Stimulated activated CD8-positive, alpha-beta memory T cell treated with anti-CD3 and anti-CD28 coated beads, Interleukin-15, amount 100 ng/mL, for 48 hours (primary cell): ENCODE measurements at regions not wholly inside any gene's neighbourhood (a gene's known extent, or its start where the extent isn't known, plus 50 kb on each side); places are given as distances from the start of the nearest gene placed in this dataset.

Experiments used
- DNase-seq, 2 donors: peaks; one replicate each; pipeline ENCODE4 v3.0.0-alpha.2; 2020; ENCODE audit warnings: low read depth in 2 of 2

DNA sequence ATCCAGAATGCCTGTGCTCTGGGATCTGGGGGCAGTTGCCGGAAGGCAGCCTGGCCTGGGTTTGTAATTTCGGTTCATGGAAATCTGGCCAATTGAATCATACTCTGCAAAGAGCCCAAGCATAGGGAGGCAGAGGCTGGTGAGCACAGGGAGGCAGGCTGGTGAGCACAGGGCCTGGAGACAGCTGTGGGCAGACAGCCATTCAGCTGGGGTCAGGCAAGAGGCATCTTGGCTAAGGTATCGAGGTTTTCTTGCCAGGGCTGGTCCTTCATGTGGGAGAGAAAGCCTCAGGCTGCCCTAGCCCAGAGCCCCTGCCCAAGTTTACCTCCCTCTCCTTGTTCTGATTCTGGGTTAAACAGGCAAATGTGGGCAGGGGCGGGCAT is 63.7 kb upstream of the BAIAP2L1 start:
- DNase-seq, result no peak

DNA sequence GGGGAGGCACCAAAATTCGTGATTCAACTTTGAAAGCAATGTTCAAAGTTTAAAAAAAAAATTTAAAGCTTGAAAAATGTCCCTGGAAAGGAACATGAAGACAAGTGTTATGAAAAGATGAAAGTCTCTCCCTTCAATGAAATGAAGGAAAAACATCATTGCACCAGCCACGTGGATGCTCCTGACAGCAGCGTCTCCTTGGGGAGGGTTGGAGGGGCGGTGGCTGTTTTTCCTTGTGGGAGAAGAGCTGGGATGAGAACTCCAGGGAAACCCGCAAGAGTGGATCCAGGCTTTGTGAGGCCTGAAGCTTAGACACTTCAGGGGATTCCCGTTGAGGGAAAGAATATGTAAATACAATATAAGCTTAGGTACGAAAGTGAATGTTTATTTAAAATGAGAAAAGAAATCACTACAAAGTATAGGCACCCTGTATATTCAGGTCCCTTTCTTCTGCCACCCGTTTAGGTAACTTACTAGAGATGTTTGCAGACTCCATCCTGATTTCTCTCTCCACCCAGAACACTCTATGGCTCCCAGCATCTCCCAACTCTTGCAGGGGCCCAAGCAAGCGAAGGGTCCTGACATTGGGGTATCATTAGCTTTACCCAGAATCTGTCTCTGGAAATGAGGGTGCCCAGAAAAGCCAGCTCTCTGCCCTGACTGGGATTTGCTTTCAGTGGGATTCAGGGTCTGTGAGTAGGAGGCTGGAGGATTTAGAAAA is 63.1 kb upstream of the BAIAP2L1 start:
- DNase-seq, result no peak

DNA sequence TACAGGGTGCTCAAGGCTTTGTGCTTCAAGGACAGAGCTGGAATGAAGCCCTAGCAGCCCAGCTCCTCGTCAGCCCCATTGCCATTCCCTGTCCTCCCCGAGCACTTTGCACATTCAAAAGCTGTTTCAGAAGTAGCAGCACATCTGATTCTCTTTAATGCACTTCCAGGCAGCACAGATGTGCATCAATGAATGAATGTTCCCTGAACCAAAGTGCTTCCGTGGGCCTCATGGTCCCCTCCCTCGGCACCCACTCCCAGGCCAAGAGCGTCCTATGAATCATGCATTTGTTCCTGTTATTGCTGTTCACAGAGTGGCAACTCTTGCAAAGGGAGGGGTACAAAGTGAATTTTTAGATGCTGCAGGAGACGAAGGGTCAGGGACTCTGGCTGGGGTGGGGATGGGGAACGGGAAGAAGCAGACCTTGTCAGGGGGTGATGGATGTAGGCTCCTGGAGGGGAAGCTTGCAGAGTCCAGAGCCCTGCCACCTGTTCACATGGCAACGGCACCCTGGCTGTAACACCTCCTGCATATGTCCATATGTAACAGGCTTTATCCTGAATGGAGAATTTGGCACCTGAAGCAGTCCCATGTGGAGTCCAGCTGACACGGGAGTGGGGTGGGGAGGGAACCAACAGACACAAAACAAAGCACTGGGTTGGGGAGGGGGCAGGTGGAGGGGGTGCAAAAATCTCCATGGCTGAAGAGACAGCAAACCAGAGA is 62.2 kb upstream of the BAIAP2L1 start:
- no peak for DNase-seq

DNA sequence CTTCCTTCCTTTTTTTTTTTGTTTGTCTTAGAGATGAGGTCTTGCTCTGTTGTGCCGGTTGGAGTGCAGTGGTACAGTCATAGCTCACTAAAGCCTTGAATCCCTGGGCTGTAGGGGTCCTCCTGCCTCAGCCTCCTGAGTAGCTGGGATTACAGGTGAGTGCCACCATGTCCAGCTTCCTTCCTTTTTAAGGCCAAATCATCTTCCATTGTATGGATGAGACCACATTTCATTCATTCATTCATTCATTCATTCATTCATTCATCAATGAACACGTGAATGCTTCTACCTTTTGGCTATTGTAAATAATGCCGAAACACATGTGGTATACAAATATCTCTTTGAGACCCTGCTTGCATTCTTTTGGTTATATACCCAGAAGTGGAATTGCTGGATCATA is 60.0 kb upstream of the BAIAP2L1 start:
- DNase-seq, result no peak

DNA sequence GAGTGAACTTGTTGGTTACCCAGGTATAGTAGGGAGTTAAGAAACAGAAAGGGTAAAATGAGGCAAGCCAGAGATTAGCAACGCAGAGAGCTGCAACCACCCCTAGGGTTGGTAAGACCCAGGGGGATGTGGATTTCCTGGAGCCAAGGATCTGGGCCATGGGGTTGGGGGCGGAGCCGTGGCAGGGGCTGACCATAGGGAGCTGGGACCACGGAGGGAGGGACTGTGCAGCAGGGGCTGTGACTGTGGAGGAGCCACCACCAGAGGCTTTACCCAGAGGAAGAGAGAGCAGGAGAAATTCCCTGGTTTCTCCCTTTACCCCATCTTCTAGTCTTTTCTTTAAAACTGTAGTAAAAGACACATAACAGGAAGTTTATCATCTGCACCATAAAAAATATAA is 58.6 kb upstream of the BAIAP2L1 start:
- DNase-seq, result no peak

DNA sequence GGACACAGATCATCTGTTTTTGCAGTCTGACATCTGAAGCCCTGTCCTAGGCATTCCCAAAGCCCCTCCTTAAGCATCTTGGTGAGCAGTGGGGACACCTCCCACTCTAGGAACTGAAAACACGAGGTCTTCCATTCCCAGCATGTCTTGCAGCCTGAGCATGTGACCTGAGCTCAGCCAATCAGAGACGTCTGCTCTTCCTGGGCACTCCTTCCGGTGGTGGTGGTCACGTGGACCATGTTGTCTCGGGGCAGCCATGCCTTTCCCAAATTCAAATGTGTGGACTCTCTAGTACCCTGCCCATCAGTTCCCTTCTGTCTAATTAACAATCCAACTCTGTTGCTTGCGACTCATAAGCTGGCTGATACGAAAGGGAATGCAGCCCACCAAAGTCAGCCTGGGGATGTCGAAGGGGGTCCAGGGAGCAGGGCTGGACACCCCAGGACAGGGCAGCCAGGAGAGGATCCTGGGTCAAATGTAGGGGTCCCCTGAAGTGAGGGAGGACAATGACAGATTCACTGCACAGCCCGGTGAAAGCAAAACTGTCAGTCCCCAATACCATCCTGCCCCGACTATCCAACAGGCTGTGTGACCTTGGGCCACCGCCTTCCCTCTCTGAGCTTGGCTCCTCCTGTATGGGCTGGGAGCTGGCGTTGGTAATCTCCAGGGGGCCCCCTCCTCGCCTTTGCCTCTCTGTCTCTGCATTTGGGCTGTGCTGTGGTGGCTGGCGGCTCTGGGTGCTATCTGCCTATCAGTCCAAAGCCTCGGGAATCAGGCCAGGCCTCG is 57.4 kb upstream of the BAIAP2L1 start:
- no peak for DNase-seq

DNA sequence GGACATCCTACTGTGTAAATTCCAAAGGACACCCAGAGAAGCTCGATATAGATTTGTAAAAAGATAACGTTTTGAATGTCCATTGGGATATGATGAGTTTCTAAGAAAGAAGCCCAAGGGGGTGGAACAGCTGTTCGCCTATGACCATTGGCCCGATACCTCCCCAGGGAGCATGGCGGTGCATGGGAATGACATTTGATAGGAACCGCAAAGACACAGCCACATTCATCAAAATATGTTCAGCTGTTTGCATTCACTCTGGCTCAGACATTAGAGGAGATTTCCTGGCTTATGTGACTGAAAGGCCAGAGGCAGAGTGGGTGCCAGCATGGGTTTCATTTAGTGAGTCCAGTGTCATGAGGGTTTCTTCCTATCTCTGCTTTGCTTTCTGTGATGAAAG is 56.0 kb upstream of the BAIAP2L1 start:
- DNase-seq, result no peak

DNA sequence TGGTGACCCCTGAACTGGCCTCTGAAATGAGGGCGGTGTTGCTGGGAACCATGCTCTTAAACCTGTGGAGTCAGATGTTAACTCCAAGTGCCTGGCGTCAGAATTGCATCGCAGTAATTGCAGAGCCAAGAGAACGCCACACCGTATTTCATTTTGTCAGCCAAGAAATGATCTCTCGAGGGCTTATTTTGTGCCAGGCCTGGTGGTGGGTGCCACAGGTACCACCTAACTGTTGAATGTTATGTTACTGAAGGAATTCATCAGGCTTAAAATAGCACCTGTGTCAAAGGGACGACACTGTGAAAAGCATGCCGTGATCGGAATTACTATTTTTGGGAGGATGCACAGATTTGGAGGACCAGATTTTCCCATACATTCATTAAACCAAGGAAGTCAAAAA is 51.9 kb upstream of the BAIAP2L1 start:
- DNase-seq, result no peak
